ENCODE measurements at regions not wholly inside any gene's neighbourhood (a gene's known extent, or its start where the extent isn't known, plus 50 kb on each side); places are given as distances from the start of the nearest gene placed in this dataset.

GRCh38 chr15:87209891-87210689, 1046.4 kb downstream of the NTRK3 start:
- peaks cover 4% of the 10 kb centered on the region; the same call in 1 of the 2 replicates for H3K27me3 ChIP-seq (ENCODE audit: insufficient read depth)
- no peak overlapping the region for H3K27ac ChIP-seq (ENCODE audit: low read depth)
- H3K4me3 ChIP-seq, result no peak overlapping the region
- Mint-ChIP-seq H3K4me3 (no peak overlapping the region), H3K9me3 (no peaks in the 10 kb centered on the region; the same call in 2 of the 3 replicates), H3K27me3 (ENCODE audit: insufficient read depth, low read depth, poor library complexity) (no peaks in the 10 kb centered on the region), H3K4me1 (peaks cover 9% of the 10 kb centered on the region), H3K36me3 (ENCODE audit: low read depth) (no peaks in the 10 kb centered on the region), H3K27ac (no peak overlapping the region)
- no peaks in the 10 kb centered on the region for H3K9me2 ChIP-seq (ENCODE audit: insufficient read depth)
- no peaks in the 10 kb centered on the region for H4K20me1 ChIP-seq (replicated peaks; ENCODE audit: insufficient read depth)
- H3K79me2 ChIP-seq (replicated peaks; ENCODE audit: insufficient read depth), result no peaks in the 10 kb centered on the region
- no peaks in the 10 kb centered on the region for H3F3A ChIP-seq (replicated peaks; ENCODE audit: low read depth)
- DNase-seq (ENCODE audit: low spot score) (no peak), ATAC-seq (no peak)
- H3K4me2 ChIP-seq, result no peak overlapping the region
- TF ChIP-seq POLR2AphosphoS5 (IDR thresholded peaks at IDR 0.05; ENCODE audit: low read depth), result no peak
- no peak for TF ChIP-seq CREB1 (CRISPR knock-in tag; IDR thresholded peaks at IDR 0.05; ENCODE audit: low read depth)
- TF ChIP-seq ZNF462 (CRISPR knock-in tag; IDR thresholded peaks at IDR 0.05), result no peak
- TF ChIP-seq JUNB (IDR thresholded peaks at IDR 0.05; ENCODE audit: unreplicated experiment), result no peak
- no peak for TF ChIP-seq NANOG (IDR thresholded peaks at IDR 0.05; ENCODE audit: borderline replicate concordance)
- no peak for TF ChIP-seq EZH2phosphoT487 (IDR thresholded peaks at IDR 0.05; ENCODE audit: unreplicated experiment)
- no peak for TF ChIP-seq ETS1 (IDR thresholded peaks at IDR 0.05)
- TF ChIP-seq CTCF (conservative IDR thresholded peaks at IDR 0.05; ENCODE audit: low read depth in 2 of 2), result no peak
- TF ChIP-seq ZNF114 (CRISPR knock-in tag; IDR thresholded peaks at IDR 0.05), result no peak
- TF ChIP-seq STAT1 (IDR thresholded peaks at IDR 0.05; ENCODE audit: unreplicated experiment), result no peak
- TF ChIP-seq ZNF331 (CRISPR knock-in tag; IDR thresholded peaks at IDR 0.05; ENCODE audit: low read depth), result no peak
- no peak for TF ChIP-seq EZH2 (IDR thresholded peaks at IDR 0.05; ENCODE audit: low read depth, unreplicated experiment)
- no peak for TF ChIP-seq REST (IDR thresholded peaks at IDR 0.05; ENCODE audit: unreplicated experiment)
- peaks cover 10% of the 10 kb centered on the region for H3K4me1 ChIP-seq (ENCODE audit: insufficient read depth)
- H3K36me3 ChIP-seq (ENCODE audit: insufficient read depth), result no peaks in the 10 kb centered on the region
- no peak overlapping the region for H2AFZ ChIP-seq
